Mesenchymal stem cell (in vitro differentiated cells and primary cell): ENCODE measurements at regions not wholly inside any gene's neighbourhood (a gene's known extent, or its start where the extent isn't known, plus 50 kb on each side); places are given as distances from the start of the nearest gene placed in this dataset.
A peak's percentile ranks its signal among the peaks of the same experiment; 100 is the strongest.

Source experiments
- DNase-seq: peaks from one replicate; pipeline ENCODE4 v3.0.0-alpha.2; 2013
- H2AFZ ChIP-seq: one replicate; pipeline ENCODE4 v1.6.1; 2013; ENCODE audit warnings: low read depth, mild to moderate bottlenecking, control low read depth, inconsistent platforms, low read length, moderate library complexity
- H2AK5ac ChIP-seq: 2 replicates; pipeline ENCODE4 v1.6.1; 2013; ENCODE audit warnings: low read length, moderate library complexity, mild to moderate bottlenecking, inconsistent platforms; ENCODE audit not compliant: severe bottlenecking
- H2BK120ac ChIP-seq: one replicate; pipeline ENCODE4 v1.6.1; 2013; ENCODE audit warnings: low read depth, mild to moderate bottlenecking, inconsistent platforms, low read length, moderate library complexity
- H2BK12ac ChIP-seq, 2 experiments: one replicate each; pipeline ENCODE4 v1.6.1; 2013; ENCODE audit warnings: inconsistent platforms in 2 of 2, low read length in 2 of 2, mild to moderate bottlenecking in 2 of 2, moderate library complexity in 2 of 2, control low read depth in 1 of 2
- H2BK15ac ChIP-seq: one replicate; pipeline ENCODE4 v1.6.1; 2013; ENCODE audit warnings: mild to moderate bottlenecking, low read depth, inconsistent platforms; ENCODE audit not compliant: poor library complexity, severe bottlenecking
- H2BK5ac ChIP-seq: 2 replicates; pipeline ENCODE4 v1.6.1; 2013; ENCODE audit warnings: low read depth, mild to moderate bottlenecking, low read length, control low read depth, inconsistent platforms; ENCODE audit not compliant: poor library complexity, severe bottlenecking
- H3K14ac ChIP-seq, 2 experiments: one replicate each; pipeline ENCODE4 v1.6.1; 2013; ENCODE audit warnings: inconsistent platforms in 2 of 2, low read length in 2 of 2, control low read depth in 1 of 2, mild to moderate bottlenecking in 1 of 2, moderate library complexity in 1 of 2
- H3K18ac ChIP-seq, 2 experiments: one replicate each; pipeline ENCODE4 v1.6.1; 2013; ENCODE audit warnings: inconsistent platforms in 2 of 2, low read length in 2 of 2, control low read depth in 1 of 2, low read depth in 1 of 2, mild to moderate bottlenecking in 1 of 2
- H3K23ac ChIP-seq, 2 experiments: one replicate each; pipeline ENCODE4 v1.6.1; 2013; ENCODE audit warnings: inconsistent platforms in 2 of 2, low read length in 2 of 2, mild to moderate bottlenecking in 2 of 2, moderate library complexity in 2 of 2, control low read depth in 1 of 2
- H3K27ac ChIP-seq: 2 replicates; pipeline ENCODE4 v1.5.1; 2013; ENCODE audit warnings: mild to moderate bottlenecking, moderate library complexity, low read length, control low read depth, inconsistent platforms; ENCODE audit not compliant: poor library complexity, severe bottlenecking
- H3K27me3 ChIP-seq, 2 experiments: 2 replicates each; pipeline versions ENCODE4 v1.6.1 to v1.7.0; 2013; ENCODE audit warnings: low read length in 2 of 2, mild to moderate bottlenecking in 2 of 2, moderate library complexity in 2 of 2, control low read depth in 1 of 2, inconsistent platforms in 1 of 2; ENCODE audit not compliant: control insufficient read depth in 1 of 2, insufficient read depth in 1 of 2
- H3K36me3 ChIP-seq, 2 experiments: 2 replicates each; pipeline versions ENCODE4 v1.6.1 to v1.7.0; 2013; ENCODE audit warnings: low read length in 2 of 2, control low read depth in 1 of 2, inconsistent platforms in 1 of 2, low read depth in 1 of 2, mild to moderate bottlenecking in 1 of 2; ENCODE audit not compliant: insufficient read depth in 2 of 2, control insufficient read depth in 1 of 2
- H3K4ac ChIP-seq, 2 experiments: one replicate each; pipeline ENCODE4 v1.6.1; 2013; ENCODE audit warnings: inconsistent platforms in 2 of 2, low read length in 2 of 2, mild to moderate bottlenecking in 2 of 2, moderate library complexity in 2 of 2, control low read depth in 1 of 2, low read depth in 1 of 2
- H3K4me1 ChIP-seq: 2 replicates; pipeline ENCODE4 v1.6.1; 2013; ENCODE audit warnings: low read depth, low read length, control low read depth; ENCODE audit not compliant: control insufficient read depth, insufficient read depth
- H3K4me2 ChIP-seq: 2 replicates; pipeline ENCODE4 v1.6.1; 2013; ENCODE audit warnings: low read length, mild to moderate bottlenecking, inconsistent platforms; ENCODE audit not compliant: poor library complexity, severe bottlenecking
- H3K4me3 ChIP-seq, 2 experiments: 2 replicates each; pipeline versions ENCODE4 v1.5.1 to v1.7.0; 2013; ENCODE audit warnings: low read length in 2 of 2, mild to moderate bottlenecking in 2 of 2, control low read depth in 1 of 2, low read depth in 1 of 2; ENCODE audit not compliant: insufficient read depth in 1 of 2
- H3K79me1 ChIP-seq: replicated peaks from 2 replicates; pipeline ENCODE4 v1.6.1; 2013; ENCODE audit warnings: mild to moderate bottlenecking, control low read depth, low read length, inconsistent platforms; ENCODE audit not compliant: poor library complexity, severe bottlenecking
- H3K9ac ChIP-seq: 2 replicates; pipeline ENCODE4 v1.7.0; 2013; ENCODE audit warnings: mild to moderate bottlenecking, low read length, moderate library complexity
- H3K9me3 ChIP-seq: 2 replicates; pipeline ENCODE4 v1.7.0; 2013; ENCODE audit warnings: mild to moderate bottlenecking, low read length; ENCODE audit not compliant: control insufficient read depth
- H4K8ac ChIP-seq: one replicate; pipeline ENCODE4 v1.6.1; 2013; ENCODE audit warnings: inconsistent platforms, mild to moderate bottlenecking, low read length, moderate library complexity
- H4K91ac ChIP-seq: one replicate; pipeline ENCODE4 v1.6.1; 2013; ENCODE audit warnings: mild to moderate bottlenecking, low read length, inconsistent platforms
- WGBS: methylation state at CpG from one replicate; pipeline ENCODE4 v1.1.7; 2013; ENCODE audit warnings: mixed read lengths; 5-methylcytosine and 5-hydroxymethylcytosine counted together

DNA sequence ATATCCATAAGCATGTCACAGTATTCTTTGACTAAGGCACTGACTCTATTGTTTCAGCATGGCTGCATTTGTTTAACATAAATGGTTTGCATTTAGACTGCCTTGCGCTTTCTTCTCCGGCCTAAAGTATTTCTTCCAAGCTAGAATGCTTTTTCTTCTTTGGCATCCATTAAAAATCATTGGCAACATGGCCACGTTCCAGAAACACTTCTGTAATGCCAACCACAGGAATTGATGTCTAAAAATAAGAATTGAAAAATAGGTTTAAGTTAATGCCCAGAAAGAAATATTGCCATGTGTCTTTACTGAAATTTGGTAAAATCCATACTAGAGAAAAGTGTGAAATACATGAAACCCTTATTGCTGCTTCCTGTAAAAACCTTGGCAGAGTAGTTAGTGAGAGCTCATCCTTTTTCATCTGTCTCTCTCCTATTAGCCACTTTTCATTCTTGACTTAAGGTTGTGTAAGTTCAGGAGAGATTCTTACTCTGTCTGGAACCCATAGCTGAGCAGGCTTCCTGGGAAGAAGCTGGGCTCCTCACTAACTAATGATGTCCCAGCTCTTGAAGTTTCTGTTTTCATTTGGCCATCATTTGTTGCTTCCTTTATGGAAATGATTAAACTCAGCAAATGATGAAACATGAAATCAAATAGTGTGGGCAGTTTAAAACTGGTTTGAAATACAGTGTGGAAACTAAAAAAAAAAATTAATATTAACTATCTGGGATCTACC, 58.2 kb upstream of the RPS23 start:
- no peaks in the 10 kb centered on the region for H3K9me3 ChIP-seq
- WGBS = 100% methylated on average over 2 of the region's 3 CpGs
- H3K23ac ChIP-seq = no peak overlapping the region
- no peak overlapping the region for H2BK12ac ChIP-seq
- H3K27me3 ChIP-seq = no peaks in the 10 kb centered on the region
- H3K79me1 ChIP-seq = no peaks in the 10 kb centered on the region
- no peak for DNase-seq
- no peak overlapping the region for H3K4ac ChIP-seq
- peaks cover 8% of the 10 kb centered on the region for H3K4me1 ChIP-seq
- no peak overlapping the region for H4K91ac ChIP-seq
- no peak overlapping the region for H4K8ac ChIP-seq
- H2BK120ac ChIP-seq = no peak overlapping the region
- H3K4me2 ChIP-seq = no peak overlapping the region
- H2AK5ac ChIP-seq = no peak overlapping the region
- no peak overlapping the region for H2BK15ac ChIP-seq
- no peaks in the 10 kb centered on the region for H3K36me3 ChIP-seq
- H3K9ac ChIP-seq = peak overlapping the region; percentile 4
- H2AFZ ChIP-seq = no peak overlapping the region
- no peak overlapping the region for H3K4me3 ChIP-seq
- H2BK5ac ChIP-seq = no peak overlapping the region
- H3K18ac ChIP-seq = no peak overlapping the region
- no peak overlapping the region for H3K14ac ChIP-seq
- no peak overlapping the region for H3K27ac ChIP-seq

DNA sequence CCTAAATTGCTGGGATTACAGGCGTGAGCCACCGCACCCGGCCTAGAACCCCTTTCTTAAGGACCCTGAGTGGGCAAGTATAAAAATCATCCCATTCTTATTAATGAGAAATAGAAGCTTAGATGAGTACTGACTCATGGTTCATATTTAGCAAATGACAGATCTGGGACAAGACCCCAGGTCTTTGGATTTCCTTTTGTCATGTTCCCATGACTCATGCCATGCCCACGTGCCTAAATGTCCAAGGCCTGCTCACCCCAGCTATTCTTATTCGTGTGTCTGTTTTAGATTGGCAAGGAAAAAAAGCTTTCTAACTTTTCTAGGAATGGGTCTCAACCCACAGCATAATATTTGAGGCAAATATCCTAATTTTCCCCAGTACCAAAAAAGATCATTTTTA, 57.7 kb upstream of the RPS23 start:
- H3K4ac ChIP-seq = peak overlapping the region in 1 of 2 experiments; percentile 37
- H2AFZ ChIP-seq = no peak overlapping the region
- H3K27me3 ChIP-seq = no peaks in the 10 kb centered on the region
- H3K14ac ChIP-seq = no peak overlapping the region
- H2BK15ac ChIP-seq = no peak overlapping the region
- H2AK5ac ChIP-seq = no peak overlapping the region
- WGBS = 70% methylated on average over 2 of the region's 5 CpGs
- H2BK12ac ChIP-seq = peak overlapping the region in 1 of 2 experiments; percentile 45
- H2BK5ac ChIP-seq = no peak overlapping the region
- H3K4me2 ChIP-seq = no peak overlapping the region
- no peak overlapping the region for H4K8ac ChIP-seq
- H3K23ac ChIP-seq = no peak overlapping the region
- H3K18ac ChIP-seq = no peak overlapping the region
- H3K36me3 ChIP-seq = no peaks in the 10 kb centered on the region
- no peak overlapping the region for H4K91ac ChIP-seq
- H2BK120ac ChIP-seq = peak overlapping the region; percentile 11
- no peak overlapping the region for H3K9ac ChIP-seq
- H3K9me3 ChIP-seq = no peaks in the 10 kb centered on the region
- H3K79me1 ChIP-seq = no peaks in the 10 kb centered on the region
- H3K4me1 ChIP-seq = peaks cover 8% of the 10 kb centered on the region
- DNase-seq = peak; percentile 43
- no peak overlapping the region for H3K4me3 ChIP-seq
- no peak overlapping the region for H3K27ac ChIP-seq

DNA sequence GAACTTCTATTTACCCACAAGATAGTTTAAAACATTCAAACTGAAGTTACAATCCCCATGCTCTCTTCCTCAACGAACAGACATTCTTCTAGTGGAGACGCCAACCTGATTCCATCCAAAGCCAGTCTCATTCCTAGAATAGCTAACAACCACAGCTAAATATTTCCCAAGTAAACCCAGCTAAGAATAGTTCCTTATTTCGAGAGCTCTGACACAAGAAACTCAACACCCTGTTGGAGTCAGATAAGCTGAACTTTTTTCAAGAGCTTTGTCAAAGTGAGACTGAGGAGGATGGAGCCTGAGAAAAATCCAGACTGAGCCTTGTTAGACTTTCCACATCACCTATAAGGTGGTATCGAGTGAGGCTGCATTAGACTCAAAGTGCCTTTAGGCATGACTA, 56.7 kb upstream of the RPS23 start:
- H4K8ac ChIP-seq = no peak overlapping the region
- H2BK15ac ChIP-seq = no peak overlapping the region
- H2AK5ac ChIP-seq = no peak overlapping the region
- no peaks in the 10 kb centered on the region for H3K27me3 ChIP-seq
- no peaks in the 10 kb centered on the region for H3K9me3 ChIP-seq
- peak overlapping the region; percentile 84 for H3K27ac ChIP-seq
- H4K91ac ChIP-seq = no peak overlapping the region
- H3K14ac ChIP-seq = no peak overlapping the region
- H3K36me3 ChIP-seq = no peaks in the 10 kb centered on the region
- H3K79me1 ChIP-seq = no peaks in the 10 kb centered on the region
- H3K4me2 ChIP-seq = no peak overlapping the region
- WGBS = 35% methylated on average over 3 of the region's 4 CpGs
- no peak overlapping the region for H3K23ac ChIP-seq
- peak overlapping the region in 1 of 2 experiments; percentile 87 for H3K4ac ChIP-seq
- peaks cover 8% of the 10 kb centered on the region for H3K4me1 ChIP-seq
- peak overlapping the region; percentile 72 to 82 for H3K18ac ChIP-seq
- H2BK12ac ChIP-seq = peak overlapping the region; percentile 10 to 49
- H3K4me3 ChIP-seq = no peak overlapping the region
- H2BK120ac ChIP-seq = no peak overlapping the region
- no peak overlapping the region for H2BK5ac ChIP-seq
- H3K9ac ChIP-seq = peak overlapping the region; percentile 53
- H2AFZ ChIP-seq = no peak overlapping the region
- DNase-seq = peak; percentile 92

DNA sequence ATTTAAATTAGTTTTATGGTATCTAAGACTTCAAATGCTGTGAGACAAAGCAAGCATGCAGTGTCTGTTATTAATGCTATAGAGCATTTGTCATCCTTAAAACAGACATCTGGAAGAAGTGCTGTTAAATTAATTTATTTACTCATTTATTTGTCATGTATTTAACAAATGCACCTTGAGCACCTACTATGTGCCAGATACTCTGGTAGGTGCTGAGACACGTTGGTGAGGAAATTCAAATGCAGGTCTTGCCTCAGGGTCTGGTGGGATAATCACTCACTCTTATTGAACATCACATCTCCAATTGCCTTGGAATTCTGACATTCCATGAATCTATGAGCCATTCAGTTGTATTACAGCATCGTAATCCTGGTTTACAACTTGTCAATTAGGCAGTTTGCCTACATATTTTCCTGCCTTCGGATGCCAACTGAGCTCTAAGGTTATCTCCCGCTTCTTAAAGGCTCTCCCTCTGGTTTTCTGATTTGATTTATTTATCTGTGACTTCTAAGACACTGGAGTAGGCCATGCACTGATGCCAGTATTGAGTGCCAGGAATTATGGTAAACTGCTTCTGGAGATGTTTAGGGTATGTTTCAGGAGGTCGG, 56.0 kb upstream of the RPS23 start:
- no peaks in the 10 kb centered on the region for H3K79me1 ChIP-seq
- H3K36me3 ChIP-seq = no peaks in the 10 kb centered on the region
- H3K4me1 ChIP-seq = peaks cover 8% of the 10 kb centered on the region
- peak overlapping the region in 1 of 2 experiments; percentile 82 for H3K4ac ChIP-seq
- no peak overlapping the region for H3K4me3 ChIP-seq
- no peak overlapping the region for H4K91ac ChIP-seq
- H2AK5ac ChIP-seq = no peak overlapping the region
- H2BK12ac ChIP-seq = peak overlapping the region; percentile 75 to 79
- H2AFZ ChIP-seq = no peak overlapping the region
- no peak overlapping the region for H2BK120ac ChIP-seq
- no peak overlapping the region for H3K14ac ChIP-seq
- no peak overlapping the region for H2BK5ac ChIP-seq
- H3K18ac ChIP-seq = peak overlapping the region; percentile 14 to 60
- H4K8ac ChIP-seq = no peak overlapping the region
- no peaks in the 10 kb centered on the region for H3K27me3 ChIP-seq
- H3K4me2 ChIP-seq = no peak overlapping the region
- WGBS = 80% methylated on average over 5 of the region's 5 CpGs
- no peaks in the 10 kb centered on the region for H3K9me3 ChIP-seq
- H3K27ac ChIP-seq = peak overlapping the region; percentile 84
- H2BK15ac ChIP-seq = no peak overlapping the region
- no peak overlapping the region for H3K23ac ChIP-seq
- DNase-seq = no peak
- H3K9ac ChIP-seq = no peak overlapping the region
